NCI-H1105 (cell line): ENCODE measurements at regions not wholly inside any gene's neighbourhood (a gene's known extent, or its start where the extent isn't known, plus 50 kb on each side); places are given as distances from the start of the nearest gene placed in this dataset.
"Not testable (repeated sequence)": the region's sequence is repeated elsewhere in the genome, so short reads cannot be mapped to it uniquely, and the experiment has no call there.

Source experiments
- DNase-seq: peaks from one replicate; lab custom pipeline; 2025; lab: John Stamatoyannopoulos, UW

- DNase-seq, result no peak
These were observed 133.4 kb downstream of the EHF start for GRCh38 chr11:34754171-34754823.

- DNase-seq, result no peak
These were observed 130.0 kb downstream of the EHF start for GRCh38 chr11:34750692-34751405.

- no peak for DNase-seq
These were observed 129.1 kb downstream of the EHF start for GRCh38 chr11:34749666-34750659.

- DNase-seq, result no peak
These were observed 127.1 kb downstream of the EHF start for GRCh38 chr11:34748036-34748435.

- no peak for DNase-seq
These were observed 126.4 kb downstream of the EHF start for GRCh38 chr11:34747251-34747650.

GRCh38 chr11:34745195-34745594 lies 124.3 kb downstream of the EHF start:
- DNase-seq, result no peak

- no peak for DNase-seq
These were observed 123.6 kb downstream of the EHF start for GRCh38 chr11:34744511-34744910.

- DNase-seq, result no peak
These were observed 117.3 kb downstream of the EHF start for GRCh38 chr11:34738237-34738636.

GRCh38 chr11:34732831-34733230 lies 111.9 kb downstream of the EHF start:
- DNase-seq, result no peak

GRCh38 chr11:34731603-34732002 lies 110.7 kb downstream of the EHF start:
- no peak for DNase-seq

GRCh38 chr11:34730544-34731295 lies 109.8 kb downstream of the EHF start:
- no peak for DNase-seq

- DNase-seq, result no peak
These were observed 107.7 kb downstream of the EHF start for GRCh38 chr11:34728609-34729008.

GRCh38 chr11:34727228-34727737 lies 106.4 kb downstream of the EHF start:
- DNase-seq, result no peak

- DNase-seq, result no peak
These were observed 104.1 kb downstream of the EHF start for GRCh38 chr11:34724973-34725372.

- no peak for DNase-seq
These were observed 100.8 kb downstream of the EHF start for GRCh38 chr11:34721646-34722045.

GRCh38 chr11:34719303-34719848 lies 98.5 kb downstream of the EHF start:
- no peak for DNase-seq

- not testable (repeated sequence) for DNase-seq
These were observed 92.7 kb downstream of the EHF start for GRCh38 chr11:34713631-34714030.
